ENCODE measurements at regions not wholly inside any gene's neighbourhood (a gene's known extent, or its start where the extent isn't known, plus 50 kb on each side); places are given as distances from the start of the nearest gene placed in this dataset.

GRCh38 chr18:30386624-30387023 lies 655.9 kb downstream of the DSC3 start:
- no peak for DNase-seq (ENCODE audit: low read depth)
- H3K4me3 ChIP-seq (ENCODE audit: low read depth, low read length): no peak overlapping the region
- no peak for TF ChIP-seq CTCF (IDR thresholded peaks at IDR 0.05; ENCODE audit: insufficient read depth, low read depth, low read length, missing control alignments)

GRCh38 chr18:30385684-30386083 lies 656.9 kb downstream of the DSC3 start:
- no peak for DNase-seq (ENCODE audit: low read depth)
- no peak overlapping the region for H3K4me3 ChIP-seq (ENCODE audit: low read depth, low read length)
- TF ChIP-seq CTCF (IDR thresholded peaks at IDR 0.05; ENCODE audit: insufficient read depth, low read depth, low read length, missing control alignments): no peak

- no peak for TF ChIP-seq CTCF (IDR thresholded peaks at IDR 0.05; ENCODE audit: insufficient read depth, low read depth, low read length, missing control alignments)
- H3K4me3 ChIP-seq (ENCODE audit: low read depth, low read length): no peak overlapping the region
- DNase-seq (ENCODE audit: low read depth): no peak
These were observed 660.7 kb downstream of the DSC3 start for GRCh38 chr18:30381826-30382225.

GRCh38 chr18:30378097-30378496 lies 664.4 kb downstream of the DSC3 start:
- H3K4me3 ChIP-seq (ENCODE audit: low read depth, low read length): no peak overlapping the region
- no peak for TF ChIP-seq CTCF (IDR thresholded peaks at IDR 0.05; ENCODE audit: insufficient read depth, low read depth, low read length, missing control alignments)
- no peak for DNase-seq (ENCODE audit: low read depth)

GRCh38 chr18:30376515-30376914 lies 666.0 kb downstream of the DSC3 start:
- DNase-seq (ENCODE audit: low read depth): peak; percentile 2
- H3K4me3 ChIP-seq (ENCODE audit: low read depth, low read length): no peak overlapping the region
- TF ChIP-seq CTCF (IDR thresholded peaks at IDR 0.05; ENCODE audit: insufficient read depth, low read depth, low read length, missing control alignments): no peak

- no peak for TF ChIP-seq CTCF (IDR thresholded peaks at IDR 0.05; ENCODE audit: insufficient read depth, low read depth, low read length, missing control alignments)
- no peak overlapping the region for H3K4me3 ChIP-seq (ENCODE audit: low read depth, low read length)
- no peak for DNase-seq (ENCODE audit: low read depth)
These were observed 680.5 kb downstream of the DSC3 start for GRCh38 chr18:30361864-30362540.

- TF ChIP-seq CTCF (IDR thresholded peaks at IDR 0.05; ENCODE audit: insufficient read depth, low read depth, low read length, missing control alignments): no peak
- no peak for DNase-seq (ENCODE audit: low read depth)
- H3K4me3 ChIP-seq (ENCODE audit: low read depth, low read length): no peak overlapping the region
These were observed 683.0 kb downstream of the DSC3 start for GRCh38 chr18:30359521-30359920.

All from GM12865 (cell line).